CD4-positive, alpha-beta T cell treated with Interleukin-12 subunit alpha and Interleukin-12 subunit beta, for 1 hour (primary cell): ENCODE measurements at regions not wholly inside any gene's neighbourhood (a gene's known extent, or its start where the extent isn't known, plus 50 kb on each side); places are given as distances from the start of the nearest gene placed in this dataset.

Experiments
- DNase-seq: peaks from one replicate; pipeline ENCODE4 v3.0.0-alpha.2; 2020

DNA sequence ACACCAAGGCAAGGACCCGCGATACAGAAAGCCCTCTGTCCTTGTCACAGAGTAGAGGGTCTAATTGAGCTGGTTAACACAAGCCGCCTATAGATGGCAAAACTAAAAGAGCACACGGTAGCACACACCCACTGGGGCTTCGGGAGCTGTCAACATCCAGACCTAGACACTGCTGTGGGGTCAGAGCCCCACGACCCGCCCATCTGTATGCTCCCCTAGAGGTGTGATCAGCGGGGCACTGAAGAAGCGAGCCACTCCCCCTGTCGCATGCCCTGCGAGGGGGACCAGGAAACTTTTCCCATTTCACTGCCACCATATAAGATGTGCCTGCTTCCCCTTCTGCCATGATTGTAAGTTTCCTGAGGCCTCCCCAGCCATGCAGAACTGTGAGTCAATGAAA is 1255.8 kb upstream of the CDH8 start:
- no peak for DNase-seq

DNA sequence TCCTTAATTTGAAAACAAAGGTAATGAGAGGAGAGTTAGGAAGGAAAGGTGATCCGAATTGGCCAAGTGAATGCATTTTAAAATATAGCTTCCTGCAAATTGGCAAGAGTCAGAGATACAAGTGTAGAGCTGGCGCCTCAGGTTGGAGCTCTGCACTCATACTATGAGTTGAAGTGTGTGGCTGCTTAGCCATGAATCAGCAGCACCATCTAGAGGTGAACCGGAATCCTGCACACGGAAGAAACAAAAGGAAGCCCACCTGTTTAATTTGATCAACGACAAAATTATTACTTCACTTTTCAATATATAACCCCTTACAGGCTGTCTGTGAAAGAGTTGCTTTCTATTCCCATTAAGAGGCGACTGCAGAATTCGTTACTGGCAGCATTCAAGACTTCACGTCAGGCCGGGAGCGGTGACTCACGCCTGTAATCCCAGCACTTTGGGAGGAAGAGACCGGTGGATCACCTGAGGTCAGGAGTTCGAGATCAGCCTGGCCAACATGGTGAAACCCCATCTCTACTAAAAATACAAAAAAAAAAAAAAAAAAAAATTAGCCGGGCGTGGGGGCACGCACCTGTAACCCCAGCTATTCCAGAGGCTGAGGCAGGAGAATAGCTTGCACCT is 1253.7 kb upstream of the CDH8 start:
- DNase-seq: no peak

DNA sequence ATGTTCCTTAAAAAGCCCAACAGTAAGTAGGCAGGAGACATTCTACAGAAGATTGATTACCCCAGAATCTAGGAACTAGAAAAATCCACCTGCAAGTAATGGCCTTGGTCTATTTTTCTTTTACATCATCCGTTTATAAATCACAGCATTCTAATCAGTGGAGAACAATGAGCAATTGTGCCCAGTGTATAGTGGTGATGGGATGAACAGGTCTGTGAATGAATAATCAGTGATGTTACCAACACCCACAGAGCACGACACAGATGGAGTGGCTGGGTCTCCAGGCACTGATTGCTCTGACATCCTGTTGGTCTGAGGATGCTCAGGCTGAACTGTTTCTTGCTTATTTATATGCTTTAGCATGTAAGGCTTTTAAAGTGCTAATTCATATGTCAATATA is 1251.2 kb upstream of the CDH8 start:
- DNase-seq: no peak

DNA sequence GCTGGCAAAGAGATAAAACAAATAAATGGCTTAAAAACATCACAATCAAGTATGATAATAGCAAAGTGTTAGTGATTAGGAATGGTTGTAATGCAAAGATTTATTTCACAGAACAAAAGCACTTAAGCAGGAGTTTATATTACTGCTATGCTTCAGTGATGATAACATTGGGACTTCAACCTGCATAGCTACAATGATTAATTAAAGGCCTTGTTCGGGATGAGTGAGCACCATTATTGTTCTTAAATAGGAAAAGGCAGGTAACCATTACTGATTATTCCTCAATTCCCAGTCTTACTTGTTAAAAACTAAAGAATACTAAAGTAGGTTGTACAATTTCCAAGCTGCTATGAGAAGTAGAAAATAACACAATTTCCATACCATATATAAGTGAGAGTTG is 1247.5 kb upstream of the CDH8 start:
- no peak for DNase-seq

DNA sequence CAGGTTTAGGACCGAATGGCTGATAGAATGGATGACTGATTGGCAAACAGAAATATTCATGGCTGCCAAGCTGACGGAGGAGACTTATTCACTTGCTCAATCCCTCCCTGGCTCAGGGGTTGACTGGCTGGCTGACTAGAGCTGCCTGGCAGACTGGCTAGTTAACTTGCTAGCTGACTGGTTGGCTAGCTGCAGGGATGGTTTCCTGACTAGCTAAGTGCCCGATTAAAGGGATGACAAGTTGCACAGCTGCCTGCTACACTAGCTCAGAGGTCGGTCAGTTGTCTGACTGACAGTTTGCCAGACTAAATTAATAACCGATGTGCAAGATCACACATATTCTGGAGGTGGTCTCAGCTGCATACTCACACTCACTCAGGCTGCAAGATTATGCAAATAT is 1208.4 kb upstream of the CDH8 start:
- no peak for DNase-seq

DNA sequence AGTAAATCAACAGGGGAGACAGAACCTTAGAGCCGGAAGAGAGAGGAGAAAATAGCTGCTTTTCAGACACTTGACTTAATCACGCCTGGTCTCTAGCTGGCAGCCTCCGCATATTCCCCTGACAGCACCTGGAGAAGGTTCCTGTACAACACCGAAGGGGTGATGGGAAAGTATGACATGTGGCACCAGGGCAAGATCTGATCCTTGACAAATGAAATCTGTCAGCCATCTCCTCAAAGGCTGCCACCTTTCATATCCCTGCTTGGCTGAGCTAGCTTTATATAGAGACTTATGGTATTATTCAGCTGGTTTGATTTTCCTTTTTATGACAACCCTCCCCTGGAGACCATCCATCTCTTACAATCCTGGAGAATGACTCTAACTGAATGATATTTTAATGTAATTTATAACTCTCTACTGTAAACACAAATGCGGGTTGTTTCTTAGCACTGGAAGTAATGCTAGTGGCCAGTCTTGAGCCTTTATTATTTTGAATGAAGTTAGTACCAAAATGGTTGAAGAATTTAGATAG is 1205.3 kb upstream of the CDH8 start:
- no peak for DNase-seq

DNA sequence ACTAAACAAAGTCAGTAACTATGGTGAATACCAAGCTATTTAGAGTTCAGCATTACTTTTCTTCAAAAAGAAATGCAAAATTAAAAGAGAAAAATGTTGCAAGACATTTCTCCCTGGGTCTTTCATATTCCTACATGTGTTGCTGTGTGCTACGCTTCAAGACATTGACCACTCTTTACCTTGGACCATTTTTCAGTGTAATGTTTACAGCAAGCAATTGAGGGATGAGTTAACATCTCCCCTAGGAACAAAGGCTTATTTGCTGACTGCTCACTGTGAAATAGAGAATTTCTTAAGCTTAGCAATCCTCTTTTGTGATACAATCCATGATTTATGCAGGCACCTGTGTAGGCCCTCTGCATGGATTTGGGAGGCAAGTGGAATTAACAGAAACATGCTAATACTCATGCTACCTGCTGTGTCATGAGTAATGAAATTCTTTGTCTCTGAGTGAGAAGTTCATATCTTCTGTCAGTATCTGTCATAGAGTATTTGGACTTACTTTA is 1202.9 kb upstream of the CDH8 start:
- DNase-seq: no peak

DNA sequence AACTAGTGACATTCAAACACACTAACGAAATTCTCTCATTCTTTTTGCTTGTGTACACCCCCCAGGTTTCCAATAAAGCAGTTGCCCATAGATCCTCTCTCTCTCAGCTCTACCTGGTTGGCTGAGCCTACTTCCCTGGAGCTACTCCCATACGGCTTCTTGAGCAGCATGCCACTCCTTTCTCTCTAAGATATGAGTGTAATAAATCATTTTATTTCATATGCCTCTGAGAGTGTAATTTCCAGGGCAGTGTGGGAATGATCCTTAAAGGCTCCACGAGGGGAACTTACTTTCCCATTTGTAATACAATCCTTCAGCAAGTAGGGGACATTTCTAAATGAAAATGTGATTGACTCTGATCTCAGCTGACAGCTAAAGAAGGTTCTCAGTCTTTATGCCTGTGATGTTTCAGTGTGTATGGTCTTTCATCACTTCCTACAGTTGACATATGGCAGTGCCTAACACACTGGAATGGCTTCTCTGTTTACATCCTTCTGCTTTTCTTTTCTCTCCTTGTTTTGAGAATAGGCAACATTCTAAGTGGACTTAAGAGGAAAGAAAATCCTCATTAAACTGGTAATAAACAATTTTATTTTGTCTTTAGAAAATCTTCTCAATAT is 1194.3 kb upstream of the CDH8 start:
- no peak for DNase-seq

DNA sequence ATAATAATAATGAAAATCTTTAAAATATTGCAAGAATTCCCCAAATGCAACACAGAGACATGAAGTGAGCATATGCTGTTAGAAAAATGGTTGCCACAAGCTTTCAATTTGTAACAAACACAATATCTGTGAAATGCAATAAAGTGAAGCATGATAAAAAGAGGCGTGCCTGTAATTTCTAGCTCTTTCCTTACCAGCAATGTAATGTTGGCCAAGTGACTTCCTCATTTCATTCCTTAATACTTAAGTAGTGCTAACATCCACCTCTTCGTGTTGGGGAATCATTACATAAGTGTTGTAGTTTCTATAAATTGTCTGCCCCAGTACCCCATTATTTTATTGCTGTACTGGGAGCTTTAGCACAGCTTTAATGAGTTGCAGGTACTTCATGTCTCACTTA is 1192.0 kb upstream of the CDH8 start:
- no peak for DNase-seq

DNA sequence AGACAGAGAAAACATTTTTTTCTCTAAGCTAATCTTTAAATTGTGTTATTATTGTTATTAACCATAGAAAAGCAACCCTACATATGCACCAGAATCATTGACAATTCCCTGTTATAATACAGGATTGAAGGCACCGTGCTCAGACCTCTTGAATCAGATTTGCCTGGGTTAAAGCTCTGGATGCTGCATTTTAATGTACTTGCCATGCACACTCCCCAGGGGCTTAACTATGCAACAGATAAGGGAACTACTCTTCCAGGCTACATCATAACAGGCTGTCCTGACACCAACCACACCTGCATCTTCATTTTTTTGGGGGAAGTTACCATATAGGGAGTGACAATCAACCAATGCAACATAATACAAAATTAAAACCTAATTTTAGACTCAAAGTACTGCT is 1187.6 kb upstream of the CDH8 start:
- no peak for DNase-seq

DNA sequence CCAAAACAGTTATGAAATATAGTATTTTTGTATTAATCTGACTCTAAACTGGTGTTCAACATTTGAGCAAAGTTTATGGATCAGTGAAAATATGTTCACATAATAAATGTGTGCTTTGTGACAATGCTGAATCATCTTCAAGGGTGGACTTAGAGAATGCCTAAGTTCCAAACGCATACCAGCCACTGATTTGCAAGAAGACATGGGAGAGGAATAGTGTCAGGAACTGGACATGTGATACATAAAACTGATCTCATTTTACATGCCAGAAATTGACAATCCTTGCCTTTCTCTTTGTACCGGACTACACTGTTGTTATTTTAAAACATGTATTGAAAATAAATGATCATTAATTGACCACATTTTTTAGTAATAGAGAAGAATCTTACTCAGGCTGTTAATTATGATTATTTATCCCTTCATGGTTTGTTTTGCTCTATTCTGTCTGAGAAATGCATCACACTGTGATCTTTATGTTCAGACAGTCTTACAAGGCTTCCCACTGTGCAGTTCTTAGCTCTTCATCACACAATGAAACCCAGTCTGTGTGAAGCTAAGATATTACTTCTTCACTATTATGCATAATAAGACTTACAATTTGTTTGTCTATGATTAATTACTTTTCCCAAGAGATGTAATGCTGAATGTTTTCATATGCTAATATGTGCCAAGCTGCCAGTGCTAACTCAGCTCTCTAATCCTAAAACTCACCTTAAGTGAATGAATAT is 1180.6 kb upstream of the CDH8 start:
- no peak for DNase-seq

DNA sequence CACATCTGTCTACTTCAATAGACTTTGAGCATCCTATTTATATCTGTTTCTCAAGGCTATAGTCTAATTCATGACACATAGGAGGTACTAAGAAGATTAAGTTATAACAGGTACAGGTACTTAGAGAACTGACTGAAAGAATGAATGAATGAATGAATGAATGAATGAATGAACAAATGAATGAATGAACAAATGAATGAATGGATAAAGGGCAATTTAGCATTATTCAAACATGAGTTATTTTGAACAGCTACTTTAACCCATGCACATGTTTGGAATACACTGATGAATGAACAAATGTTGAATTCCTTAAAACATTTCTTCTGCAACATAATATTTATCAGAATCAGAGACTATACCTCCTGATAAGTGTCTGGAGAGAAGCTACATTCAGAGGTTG is 1165.6 kb upstream of the CDH8 start:
- no peak for DNase-seq

DNA sequence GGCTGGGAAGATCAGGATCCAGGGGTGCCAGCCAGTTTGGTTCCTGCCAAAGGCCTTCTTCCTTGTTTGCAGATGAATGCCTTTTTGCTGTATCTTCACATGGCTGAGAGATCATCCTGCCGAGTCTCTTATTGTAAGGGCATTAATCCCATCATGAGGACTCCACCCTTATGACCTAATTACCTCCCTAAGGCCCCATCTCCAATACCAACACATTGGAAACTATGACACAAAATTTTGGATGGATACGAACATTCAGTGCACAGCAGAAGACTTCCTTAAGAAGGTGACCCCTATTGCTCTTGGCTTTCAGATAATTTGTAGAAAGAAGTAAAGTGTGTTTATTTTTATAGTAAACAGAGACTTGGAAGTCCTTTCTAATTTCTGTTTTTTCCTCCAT is 1164.7 kb upstream of the CDH8 start:
- no peak for DNase-seq

DNA sequence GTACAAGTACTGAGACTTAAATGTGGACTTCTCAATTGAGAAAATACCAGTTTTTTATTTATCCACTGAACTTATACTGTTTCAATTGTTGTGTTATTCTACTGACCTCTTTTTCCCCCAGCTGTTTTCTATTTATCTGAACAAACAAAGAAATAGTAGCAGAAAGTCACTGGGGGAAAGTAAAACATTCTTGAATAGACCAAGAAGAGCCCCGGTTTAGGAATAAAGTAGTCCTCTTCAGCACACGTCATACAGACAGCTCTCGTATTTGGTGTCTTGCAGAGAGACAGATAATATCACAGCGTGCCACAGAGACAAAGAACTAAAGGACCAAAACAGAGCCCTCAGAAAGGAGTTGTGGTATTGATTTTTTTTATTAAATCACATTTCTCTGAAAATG is 1159.1 kb upstream of the CDH8 start:
- no peak for DNase-seq

DNA sequence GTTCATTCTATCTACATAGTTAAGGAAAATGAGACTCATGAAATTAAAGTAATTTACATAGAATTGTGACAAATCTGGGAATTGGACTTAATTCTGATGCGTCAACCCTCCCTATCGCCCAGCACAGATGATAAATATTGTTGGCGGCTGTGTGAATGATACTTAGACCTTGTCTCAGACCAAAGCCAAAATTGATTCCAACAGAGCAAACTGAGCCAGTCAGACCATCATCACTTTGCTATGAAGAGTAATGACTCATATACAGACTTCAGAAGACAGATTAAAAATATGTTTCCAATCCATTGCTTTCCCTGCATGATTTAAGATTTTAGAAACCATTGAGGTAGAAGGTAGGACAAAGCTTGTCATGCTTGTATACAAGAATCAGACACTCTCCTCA is 1156.7 kb upstream of the CDH8 start:
- DNase-seq: no peak

DNA sequence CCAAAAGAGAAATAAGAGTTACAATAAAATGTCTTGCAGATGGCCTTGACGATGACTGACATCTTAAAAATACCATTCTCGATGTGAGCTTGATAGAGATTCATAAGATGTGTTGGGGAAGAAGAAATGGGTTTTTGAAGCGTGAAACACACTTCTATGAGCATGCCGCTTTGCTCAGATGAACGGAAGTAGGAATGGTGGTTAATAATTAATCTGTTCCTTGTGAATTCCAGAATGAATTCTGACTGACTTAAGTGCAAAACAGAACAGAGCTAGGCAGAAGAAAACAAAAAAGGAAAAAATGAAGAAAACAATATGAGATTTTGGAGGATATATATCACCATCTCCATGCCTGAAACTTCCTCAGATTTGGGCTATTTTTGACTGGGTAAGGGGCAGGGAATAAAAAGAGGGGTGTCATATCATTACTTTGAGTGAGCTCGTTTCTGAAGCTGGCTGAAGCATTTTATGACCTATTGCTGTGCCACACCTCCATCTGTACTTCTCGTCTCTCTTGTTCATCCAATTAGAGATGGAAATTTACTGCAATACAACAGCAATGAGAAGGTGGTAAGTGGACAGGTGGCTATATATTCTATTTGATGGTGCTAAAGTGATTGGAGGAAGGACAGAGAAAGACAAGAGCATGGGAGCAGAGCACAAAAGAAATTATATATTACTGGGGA is 1152.0 kb upstream of the CDH8 start:
- no peak for DNase-seq

DNA sequence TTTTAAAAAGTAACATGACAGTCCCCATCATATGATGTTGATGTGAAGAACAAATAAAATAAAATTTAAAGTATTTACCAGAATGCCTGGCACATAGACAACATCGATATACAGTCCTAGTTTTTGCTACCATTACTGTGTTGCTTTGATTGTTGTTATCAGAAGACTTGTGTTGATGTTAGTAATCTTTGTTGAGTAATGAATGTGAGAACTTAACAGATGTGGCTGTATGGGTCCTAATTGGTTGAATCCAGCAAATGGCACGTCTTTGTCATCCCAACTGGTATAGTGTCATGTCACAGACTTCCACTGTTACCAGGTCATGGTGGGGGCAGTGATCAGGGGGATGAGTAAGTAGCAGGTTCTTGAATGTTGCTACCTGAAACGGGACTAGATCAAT is 1151.4 kb upstream of the CDH8 start:
- no peak for DNase-seq

DNA sequence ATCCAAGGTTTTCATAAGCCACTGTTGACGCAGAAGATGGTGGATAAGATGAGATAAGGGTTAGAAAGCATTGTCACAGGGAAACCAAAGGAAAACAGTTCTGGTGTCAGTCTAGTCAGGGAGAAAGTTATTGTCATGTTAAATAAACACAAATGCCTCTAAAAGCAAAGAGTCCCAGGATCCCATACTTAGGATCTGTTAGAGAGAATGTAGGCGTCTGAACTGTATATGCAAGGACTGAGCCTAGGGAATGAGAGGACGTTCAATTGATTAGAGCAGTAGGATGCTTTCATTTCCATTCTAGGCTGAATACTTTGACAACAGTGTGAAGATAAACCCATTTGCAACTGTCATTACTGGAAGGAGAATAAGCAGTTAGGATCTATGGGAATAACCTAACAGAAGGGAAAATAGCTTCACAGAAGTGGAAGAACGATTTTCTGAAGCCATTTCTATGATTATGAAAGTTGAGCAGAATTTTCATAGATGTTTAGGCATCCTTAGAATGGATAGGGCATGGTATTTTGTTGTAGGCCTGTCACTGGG is 1149.1 kb upstream of the CDH8 start:
- DNase-seq: no peak

DNA sequence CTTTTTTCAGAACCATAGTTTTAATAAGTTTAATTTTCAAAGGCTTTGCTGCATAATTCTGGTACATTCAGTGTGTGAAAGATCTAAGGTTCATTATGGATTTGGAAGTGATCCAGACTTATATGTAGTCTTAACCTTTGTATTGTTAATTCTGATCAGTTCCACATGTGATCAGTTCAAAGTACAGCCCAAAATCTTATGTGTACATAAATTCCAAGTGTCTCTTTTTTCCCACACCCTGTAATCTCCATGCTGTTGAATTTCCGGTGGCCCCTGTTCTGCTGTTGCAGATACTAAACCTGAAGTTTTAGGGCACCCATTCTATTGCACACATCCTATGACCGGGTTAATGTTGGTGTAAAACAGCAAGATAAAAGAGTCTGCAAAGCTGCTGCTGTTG is 1147.5 kb upstream of the CDH8 start:
- no peak for DNase-seq

DNA sequence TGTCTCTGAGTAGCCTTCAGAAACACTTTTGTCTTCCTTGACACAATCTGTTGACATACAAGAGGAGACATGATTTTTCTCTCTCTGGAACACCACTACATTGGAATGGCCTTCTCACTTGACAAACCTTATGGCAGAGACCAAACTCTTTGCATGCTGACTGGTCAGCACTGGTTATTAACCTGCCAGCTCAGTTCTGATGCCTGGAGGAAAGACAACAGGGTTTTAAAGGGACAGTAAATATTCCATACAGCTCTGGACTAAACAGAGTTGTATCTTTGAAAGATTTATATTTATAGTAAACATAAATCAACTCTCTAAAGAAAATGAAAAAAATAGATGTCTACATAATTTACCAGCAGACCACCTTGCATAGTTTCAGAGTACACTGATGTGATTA is 1139.1 kb upstream of the CDH8 start:
- DNase-seq: no peak

DNA sequence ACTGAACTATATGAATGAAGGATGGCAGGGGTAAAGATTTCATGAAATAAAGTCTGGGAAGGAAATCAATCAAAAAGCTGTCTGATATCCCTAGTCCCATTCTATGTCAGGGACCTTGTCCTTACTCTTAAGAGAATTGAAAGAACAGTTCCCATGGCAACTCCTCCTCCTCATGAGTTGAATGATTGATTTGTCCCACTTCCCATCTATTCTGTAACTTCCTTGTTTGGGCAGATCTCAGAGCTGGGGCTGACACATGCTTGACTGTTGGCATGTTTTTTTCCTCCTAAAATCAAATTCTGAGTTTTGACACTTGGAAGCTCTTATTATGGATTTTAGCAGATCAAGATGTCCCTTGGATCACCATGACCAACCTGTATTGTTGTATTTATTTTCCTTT is 1138.6 kb upstream of the CDH8 start:
- no peak for DNase-seq

DNA sequence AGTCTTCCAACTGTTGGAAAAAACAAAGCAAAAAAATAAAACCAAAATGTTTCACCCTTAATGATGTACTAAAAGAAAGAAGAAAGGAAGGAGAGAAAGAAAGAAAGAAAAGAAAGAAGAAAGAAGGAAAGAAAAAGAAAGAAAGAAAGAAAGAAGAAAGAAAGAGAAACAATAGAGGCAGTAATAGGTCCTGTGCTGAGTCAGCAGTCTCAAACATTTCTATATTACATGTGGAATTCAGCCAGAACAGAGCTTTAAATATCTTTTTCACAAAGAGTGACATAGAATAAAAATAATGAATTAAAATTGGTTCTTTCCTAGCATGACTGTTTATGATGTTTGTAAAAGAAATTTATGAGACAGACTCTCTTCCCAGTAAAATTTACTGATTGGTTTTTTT is 1135.3 kb upstream of the CDH8 start:
- no peak for DNase-seq

DNA sequence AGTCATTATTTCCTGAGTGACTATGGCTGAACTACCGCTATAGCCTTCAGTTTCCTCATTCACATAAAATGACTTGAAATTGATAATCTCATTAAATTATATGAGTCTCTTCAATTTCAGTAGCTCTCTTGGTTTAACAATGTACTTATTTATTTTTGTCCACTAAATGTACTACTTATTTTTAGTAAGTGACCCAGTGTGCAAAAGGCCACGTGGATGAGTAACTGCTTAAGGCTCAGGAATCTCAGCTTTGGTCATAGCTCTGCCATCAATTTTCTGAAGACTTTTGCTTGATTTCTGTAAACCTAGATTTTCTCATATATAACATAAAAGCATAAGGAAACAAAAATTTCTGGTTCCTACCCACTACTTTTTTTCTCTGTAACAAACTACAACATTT is 1132.9 kb upstream of the CDH8 start:
- DNase-seq: no peak
